ENCODE measurements at regions not wholly inside any gene's neighbourhood (a gene's known extent, or its start where the extent isn't known, plus 50 kb on each side); places are given as distances from the start of the nearest gene placed in this dataset.
"Not testable (repeated sequence)": the region's sequence is repeated elsewhere in the genome, so short reads cannot be mapped to it uniquely, and the experiment has no call there.

DNA sequence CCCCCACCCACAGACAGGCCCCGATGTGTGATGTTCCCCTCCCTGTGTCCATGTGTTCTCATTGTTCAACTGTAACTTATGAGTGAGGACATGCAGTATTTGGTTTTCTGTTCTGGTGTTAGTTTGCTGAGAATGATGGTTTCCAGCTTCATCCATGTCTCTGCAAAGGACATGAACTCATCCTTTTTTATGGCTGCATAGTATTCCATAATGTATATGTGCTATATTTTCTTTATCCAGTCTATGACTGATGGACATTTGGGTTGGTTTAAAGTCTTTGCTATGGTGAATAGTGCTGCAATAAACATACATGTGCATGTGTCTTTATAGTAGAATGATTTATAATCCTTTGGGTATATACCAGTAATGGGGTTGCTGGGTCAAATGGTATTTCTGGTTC, 194.1 kb upstream of the CXCL12 start:
- not testable (repeated sequence) for TF ChIP-seq REST (IDR thresholded peaks at IDR 0.05; ENCODE audit: low read depth); EZH2 (IDR thresholded peaks at IDR 0.05); ELF1 (IDR thresholded peaks at IDR 0.05; ENCODE audit: borderline replicate concordance, low read depth); FOSL1 (IDR thresholded peaks at IDR 0.05; ENCODE audit: low read depth)
- TF ChIP-seq, protein P1, sequence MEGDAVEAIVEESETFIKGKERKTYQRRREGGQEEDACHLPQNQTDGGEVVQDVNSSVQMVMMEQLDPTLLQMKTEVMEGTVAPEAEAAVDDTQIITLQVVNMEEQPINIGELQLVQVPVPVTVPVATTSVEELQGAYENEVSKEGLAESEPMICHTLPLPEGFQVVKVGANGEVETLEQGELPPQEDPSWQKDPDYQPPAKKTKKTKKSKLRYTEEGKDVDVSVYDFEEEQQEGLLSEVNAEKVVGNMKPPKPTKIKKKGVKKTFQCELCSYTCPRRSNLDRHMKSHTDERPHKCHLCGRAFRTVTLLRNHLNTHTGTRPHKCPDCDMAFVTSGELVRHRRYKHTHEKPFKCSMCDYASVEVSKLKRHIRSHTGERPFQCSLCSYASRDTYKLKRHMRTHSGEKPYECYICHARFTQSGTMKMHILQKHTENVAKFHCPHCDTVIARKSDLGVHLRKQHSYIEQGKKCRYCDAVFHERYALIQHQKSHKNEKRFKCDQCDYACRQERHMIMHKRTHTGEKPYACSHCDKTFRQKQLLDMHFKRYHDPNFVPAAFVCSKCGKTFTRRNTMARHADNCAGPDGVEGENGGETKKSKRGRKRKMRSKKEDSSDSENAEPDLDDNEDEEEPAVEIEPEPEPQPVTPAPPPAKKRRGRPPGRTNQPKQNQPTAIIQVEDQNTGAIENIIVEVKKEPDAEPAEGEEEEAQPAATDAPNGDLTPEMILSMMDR (IDR thresholded peaks at IDR 0.05 in 2 of 3, conservative IDR thresholded peaks at IDR 0.05 in 1 of 3; ENCODE audit: borderline replicate concordance in 1 of 3, insufficient read depth in 1 of 3, low read depth in 2 of 3, low read length in 2 of 3), result not testable (repeated sequence)

Data from HCT116 (cell line).